ENCODE measurements at regions not wholly inside any gene's neighbourhood (a gene's known extent, or its start where the extent isn't known, plus 50 kb on each side); places are given as distances from the start of the nearest gene placed in this dataset.

- peaks cover 11% of the 10 kb centered on the region for H3K36me3 Mint-ChIP-seq (ENCODE audit: unreplicated experiment)
- no peak for TF ChIP-seq CTCF (IDR thresholded peaks at IDR 0.05)
- no peak for DNase-seq (ENCODE audit: extremely low spot score, unreplicated experiment)
- H3K27me3 Mint-ChIP-seq (ENCODE audit: unreplicated experiment): no peaks in the 10 kb centered on the region
- no peak overlapping the region for H3K27ac Mint-ChIP-seq (ENCODE audit: unreplicated experiment)
- no peaks in the 10 kb centered on the region for H3K4me1 Mint-ChIP-seq (ENCODE audit: unreplicated experiment)
- no peak overlapping the region for H3K4me3 Mint-ChIP-seq (ENCODE audit: unreplicated experiment)
- peaks cover 27% of the 10 kb centered on the region for H3K9me3 Mint-ChIP-seq (ENCODE audit: unreplicated experiment)
These were observed 134.0 kb downstream of the DIO2 start for GRCh38 chr14:80077262-80077661.

GRCh38 chr14:80074900-80075574 is 136.3 kb downstream of the DIO2 start:
- no peak for DNase-seq (ENCODE audit: extremely low spot score, unreplicated experiment)
- Mint-ChIP-seq H3K9me3 (ENCODE audit: unreplicated experiment) (peaks cover 34% of the 10 kb centered on the region), H3K4me1 (ENCODE audit: unreplicated experiment) (no peaks in the 10 kb centered on the region), H3K4me3 (ENCODE audit: unreplicated experiment) (no peak overlapping the region), H3K27me3 (ENCODE audit: unreplicated experiment) (no peaks in the 10 kb centered on the region), H3K36me3 (ENCODE audit: unreplicated experiment) (peaks cover 22% of the 10 kb centered on the region), H3K27ac (ENCODE audit: unreplicated experiment) (no peak overlapping the region)
- TF ChIP-seq CTCF (IDR thresholded peaks at IDR 0.05): no peak

GRCh38 chr14:80059041-80059440 is 152.3 kb downstream of the DIO2 start:
- peaks cover 7% of the 10 kb centered on the region for H3K9me3 Mint-ChIP-seq (ENCODE audit: unreplicated experiment)
- no peaks in the 10 kb centered on the region for H3K27me3 Mint-ChIP-seq (ENCODE audit: unreplicated experiment)
- H3K36me3 Mint-ChIP-seq (ENCODE audit: unreplicated experiment): peaks cover 16% of the 10 kb centered on the region
- no peak overlapping the region for H3K4me3 Mint-ChIP-seq (ENCODE audit: unreplicated experiment)
- peak overlapping the region; percentile 77 for H3K27ac Mint-ChIP-seq (ENCODE audit: unreplicated experiment)
- DNase-seq (ENCODE audit: extremely low spot score, unreplicated experiment): no peak
- peaks cover 51% of the 10 kb centered on the region for H3K4me1 Mint-ChIP-seq (ENCODE audit: unreplicated experiment)
- no peak for TF ChIP-seq CTCF (IDR thresholded peaks at IDR 0.05)

GRCh38 chr14:80056497-80056801 is 154.9 kb downstream of the DIO2 start:
- Mint-ChIP-seq H3K4me1 (ENCODE audit: unreplicated experiment) (peaks cover 33% of the 10 kb centered on the region), H3K4me3 (ENCODE audit: unreplicated experiment) (no peak overlapping the region), H3K9me3 (ENCODE audit: unreplicated experiment) (peaks cover 8% of the 10 kb centered on the region), H3K27me3 (ENCODE audit: unreplicated experiment) (no peaks in the 10 kb centered on the region), H3K27ac (ENCODE audit: unreplicated experiment) (peak overlapping the region; percentile 62), H3K36me3 (ENCODE audit: unreplicated experiment) (peaks cover 14% of the 10 kb centered on the region)
- no peak for DNase-seq (ENCODE audit: extremely low spot score, unreplicated experiment)
- TF ChIP-seq CTCF (IDR thresholded peaks at IDR 0.05): no peak

GRCh38 chr14:80055667-80056496 is 155.4 kb downstream of the DIO2 start:
- Mint-ChIP-seq H3K27ac (ENCODE audit: unreplicated experiment) (peak overlapping the region; percentile 62), H3K4me1 (ENCODE audit: unreplicated experiment) (peaks cover 33% of the 10 kb centered on the region), H3K27me3 (ENCODE audit: unreplicated experiment) (no peaks in the 10 kb centered on the region), H3K4me3 (ENCODE audit: unreplicated experiment) (no peak overlapping the region), H3K9me3 (ENCODE audit: unreplicated experiment) (peaks cover 8% of the 10 kb centered on the region), H3K36me3 (ENCODE audit: unreplicated experiment) (peaks cover 14% of the 10 kb centered on the region)
- DNase-seq (ENCODE audit: extremely low spot score, unreplicated experiment): no peak
- peak; percentile 88 for TF ChIP-seq CTCF (IDR thresholded peaks at IDR 0.05)
